VCaP (cell line): ENCODE measurements at regions not wholly inside any gene's neighbourhood (a gene's known extent, or its start where the extent isn't known, plus 50 kb on each side); places are given as distances from the start of the nearest gene placed in this dataset.
"Not testable (repeated sequence)": the region's sequence is repeated elsewhere in the genome, so short reads cannot be mapped to it uniquely, and the experiment has no call there.

ENCODE experiments used
- H3K27ac ChIP-seq: fragments of 450-650 bp; 2 replicates; pipeline ENCODE4 v1.5.1; 2017
- CTCF ChIP-seq: fragments of 450-650 bp; conservative IDR thresholded peaks from 2 replicates; pipeline ENCODE4 v1.5.1; 2017; ENCODE audit warnings: mild to moderate bottlenecking, moderate library complexity

DNA sequence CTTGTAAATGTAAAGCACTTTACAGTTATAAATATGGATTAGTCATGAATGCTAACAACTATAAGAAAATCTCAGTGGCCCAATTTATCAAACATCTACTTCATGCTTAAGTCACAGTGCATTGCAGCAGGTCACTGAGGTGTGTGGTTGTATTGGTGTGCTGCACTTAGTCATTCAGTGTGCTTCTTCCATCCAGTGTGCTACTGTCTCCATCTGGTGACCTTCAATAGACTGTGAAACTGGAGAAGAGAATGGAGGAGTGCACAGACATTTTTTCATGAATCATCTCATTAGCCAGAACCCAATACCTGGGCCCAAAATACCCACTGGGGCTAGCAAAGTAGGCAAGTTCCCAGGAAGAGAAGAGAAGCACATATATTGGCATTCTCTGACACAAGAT lies 199.6 kb downstream of the SHOX2 start:
- TF ChIP-seq CTCF, result no peak
- H3K27ac ChIP-seq, result no peak overlapping the region

- H3K27ac ChIP-seq, result no peak overlapping the region
- TF ChIP-seq CTCF, result no peak
These were observed 200.3 kb downstream of the SHOX2 start for GRCh38 chr3:157905885-157906284.

DNA sequence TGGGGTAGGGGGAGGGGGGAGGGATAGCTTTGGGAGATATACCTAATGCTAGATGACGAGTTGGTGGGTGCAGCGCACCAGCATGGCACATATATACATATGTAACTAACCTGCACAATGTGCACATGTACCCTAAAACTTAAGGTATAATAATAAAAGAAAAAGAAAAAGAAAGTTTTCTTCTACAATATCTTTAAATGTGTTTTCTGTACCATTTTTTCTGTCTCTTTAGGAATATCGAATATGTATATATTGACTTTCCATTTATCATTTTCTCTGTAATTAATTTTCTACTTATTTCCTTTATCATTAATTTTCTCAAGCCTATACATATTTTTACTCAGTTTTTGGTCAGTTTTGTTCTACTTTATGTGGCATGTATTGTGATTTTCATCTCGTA lies 203.5 kb downstream of the SHOX2 start:
- H3K27ac ChIP-seq, result not testable (repeated sequence)

- H3K27ac ChIP-seq, result no peak overlapping the region
These were observed 218.2 kb downstream of the SHOX2 start for GRCh38 chr3:157888040-157888439.

DNA sequence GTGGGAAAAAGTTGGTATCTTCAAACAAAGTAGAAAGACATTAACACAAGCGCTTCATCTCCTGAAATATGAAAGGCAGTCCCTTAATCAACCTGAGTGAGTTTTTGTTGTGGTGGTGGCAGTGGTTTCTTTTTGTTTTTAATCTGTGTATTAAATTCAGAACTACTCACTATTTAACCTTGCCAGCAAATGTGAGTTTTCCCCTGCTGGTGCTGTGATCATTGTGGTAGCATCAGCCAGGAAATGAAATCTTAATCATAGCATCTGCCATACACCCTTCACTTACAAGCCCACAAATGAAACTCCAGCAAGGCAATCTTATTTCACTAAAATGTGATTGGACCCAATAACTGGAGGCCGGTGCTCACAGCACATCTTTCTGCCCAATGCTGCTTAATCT lies 229.7 kb downstream of the SHOX2 start:
- no peak for TF ChIP-seq CTCF
- no peak overlapping the region for H3K27ac ChIP-seq

More at GRCh38 chr3:157888040-157888439, 218.2 kb downstream of the SHOX2 start:
- no peak for TF ChIP-seq CTCF

- no peak overlapping the region for H3K27ac ChIP-seq
- TF ChIP-seq CTCF, result no peak
These were observed 233.3 kb downstream of the SHOX2 start for GRCh38 chr3:157872902-157873301.

- no peak for TF ChIP-seq CTCF
- H3K27ac ChIP-seq, result no peak overlapping the region
These were observed 234.3 kb downstream of the SHOX2 start for GRCh38 chr3:157871838-157872460.

DNA sequence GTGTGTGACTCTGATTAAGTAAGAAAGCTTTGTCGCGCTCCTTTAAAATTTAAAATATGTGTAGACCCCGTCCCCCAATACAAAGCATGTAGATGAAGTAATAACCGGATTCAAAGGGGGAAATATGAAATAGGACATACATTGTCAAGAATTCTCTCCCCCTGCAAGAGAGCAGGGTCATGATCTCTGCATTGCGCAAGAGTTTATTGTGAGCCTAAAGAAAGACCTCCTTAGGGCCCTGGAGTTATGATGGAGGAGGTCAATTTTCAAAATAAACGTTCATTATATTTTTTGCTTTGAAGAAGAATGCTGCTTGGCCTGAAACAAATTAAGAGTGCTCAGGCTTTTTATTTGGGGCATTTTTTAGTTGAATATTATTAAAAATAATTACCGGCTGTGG lies 235.0 kb downstream of the SHOX2 start:
- no peak for TF ChIP-seq CTCF
- no peak overlapping the region for H3K27ac ChIP-seq
